ACC112 (cell line): ENCODE measurements at regions not wholly inside any gene's neighbourhood (a gene's known extent, or its start where the extent isn't known, plus 50 kb on each side); places are given as distances from the start of the nearest gene placed in this dataset.

Experiments
- H2AFZ ChIP-seq: fragments of 200-600 bp; sonication (generic); one replicate; pipeline ENCODE4 v1.6.0; 2017; ENCODE audit warnings: antibody characterized with exemption, low read length; ENCODE audit not compliant: unreplicated experiment
- H3K27ac ChIP-seq: fragments of 200-600 bp; sonication (generic); 2 replicates; pipeline ENCODE4 v1.5.1; 2014; ENCODE audit warnings: low read depth, mild to moderate bottlenecking, antibody characterized with exemption, low read length, moderate library complexity
- H3K27me3 ChIP-seq: fragments of 200-600 bp; sonication (generic); 2 replicates; pipeline ENCODE4 v1.6.1; 2014; ENCODE audit warnings: mild to moderate bottlenecking, antibody characterized with exemption, low read length, moderate library complexity, mixed read lengths; ENCODE audit not compliant: insufficient read depth
- H3K36me3 ChIP-seq: fragments of 200-600 bp; sonication (generic); 2 replicates; pipeline ENCODE4 v1.6.1; 2016; ENCODE audit warnings: mild to moderate bottlenecking, antibody characterized with exemption, low read length, moderate library complexity, mixed read lengths; ENCODE audit not compliant: insufficient read depth
- H3K4me1 ChIP-seq: fragments of 200-600 bp; sonication (generic); one replicate; pipeline ENCODE4 v1.6.1; 2016; ENCODE audit warnings: low read length, mixed read lengths; ENCODE audit not compliant: insufficient read depth, unreplicated experiment, control insufficient read depth
- H3K4me3 ChIP-seq: fragments of 200-600 bp; sonication (generic); 2 replicates; pipeline ENCODE4 v1.5.1; 2014; ENCODE audit warnings: mild to moderate bottlenecking, low read depth, low read length
- H3K79me2 ChIP-seq: fragments of 200-600 bp; sonication (generic); one replicate; pipeline ENCODE4 v1.6.0; 2016; ENCODE audit warnings: low read length; ENCODE audit not compliant: control insufficient read depth, unreplicated experiment, insufficient read depth

DNA sequence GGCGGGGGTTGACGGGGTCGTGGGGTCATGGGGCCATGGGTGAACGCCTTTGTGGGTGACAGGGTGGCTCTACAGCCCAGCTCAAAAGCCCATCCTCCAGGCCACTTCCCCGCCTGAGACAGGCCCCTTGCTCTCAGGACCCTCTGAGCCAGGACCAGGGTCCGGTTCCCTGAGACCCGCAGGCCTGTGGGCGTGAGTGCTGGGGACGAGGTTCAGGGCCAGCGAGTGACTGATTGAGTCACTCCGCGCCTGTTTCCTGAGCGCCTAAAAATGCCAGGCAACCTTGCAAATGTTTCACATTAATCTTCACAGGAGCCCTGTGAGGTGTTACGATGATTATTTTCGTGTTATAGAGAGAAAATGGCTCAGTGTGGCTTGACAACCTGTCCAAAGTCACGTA lies 97.8 kb downstream of the ZNF674 start:
- Histone ChIP-seq H3K27ac (peak overlapping the region; percentile 83), H3K36me3 (0 out of 2 replicates have a peak, but pooled peaks cover 3% of the 10 kb centered on the region), H3K4me3 (peak overlapping the region; percentile 90), H3K27me3 (no peaks in the 10 kb centered on the region), H3K79me2 (peaks cover 6% of the 10 kb centered on the region), H2AFZ (peak overlapping the region; percentile 7), H3K4me1 (peaks cover 21% of the 10 kb centered on the region)

DNA sequence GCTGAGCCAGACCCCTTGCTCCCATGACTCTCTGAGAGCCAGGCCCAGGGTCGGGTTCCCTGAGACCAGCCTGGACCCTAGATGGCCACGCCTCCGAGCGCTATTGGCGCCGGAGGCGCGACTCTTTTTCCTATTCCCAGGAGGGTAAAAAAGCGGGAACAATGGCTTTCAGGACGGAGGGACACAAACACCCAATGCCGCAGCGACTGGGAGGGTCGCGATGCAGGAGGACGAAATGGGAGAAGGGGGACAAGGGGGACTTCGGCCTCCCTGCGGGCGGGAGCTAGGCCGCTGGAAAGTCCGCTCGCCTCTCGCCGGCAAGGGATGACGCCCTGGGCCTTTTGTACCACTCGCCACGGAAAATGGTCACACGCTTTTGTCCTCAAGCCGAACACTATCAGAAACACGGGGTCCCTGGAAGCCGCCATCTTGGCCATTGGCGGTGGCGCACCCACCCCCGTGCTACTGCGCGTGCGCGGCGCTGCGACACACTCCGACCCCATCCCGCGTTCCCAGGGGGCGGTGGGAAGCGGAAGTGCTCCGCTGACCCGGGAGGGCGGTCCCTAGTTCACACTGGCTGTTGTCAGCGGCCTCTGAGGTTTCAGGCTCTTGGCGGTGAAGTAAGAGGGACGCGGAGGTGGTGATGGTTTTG lies 98.4 kb downstream of the ZNF674 start:
- Histone ChIP-seq H3K4me1 (peaks cover 21% of the 10 kb centered on the region), H3K27me3 (no peaks in the 10 kb centered on the region), H3K79me2 (peaks cover 6% of the 10 kb centered on the region), H3K36me3 (0 out of 2 replicates have a peak, but pooled peaks cover 3% of the 10 kb centered on the region), H2AFZ (peak overlapping the region; percentile 90), H3K27ac (peak overlapping the region; percentile 83), H3K4me3 (peak overlapping the region; percentile 90)

DNA sequence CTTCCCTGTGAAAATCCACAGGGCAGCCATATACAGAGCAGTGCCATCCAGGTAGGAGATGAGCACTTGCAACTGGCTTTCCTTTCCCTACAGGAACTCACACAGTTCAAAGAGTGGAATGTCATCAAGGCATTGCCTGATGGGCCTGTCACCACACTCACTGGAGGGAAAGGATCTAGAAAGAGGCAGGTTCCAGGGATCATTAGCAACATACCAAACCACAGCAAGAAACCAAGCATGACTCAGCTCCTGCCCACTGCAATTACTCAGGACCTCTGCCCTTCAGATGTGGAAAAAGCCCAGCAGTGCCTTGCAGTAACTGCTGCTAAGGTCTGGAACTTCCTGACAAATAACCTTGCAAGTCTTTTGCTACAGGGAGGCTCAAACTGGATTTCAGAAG lies 101.2 kb downstream of the ZNF674 start:
- H3K4me3 ChIP-seq = no peak overlapping the region

DNA sequence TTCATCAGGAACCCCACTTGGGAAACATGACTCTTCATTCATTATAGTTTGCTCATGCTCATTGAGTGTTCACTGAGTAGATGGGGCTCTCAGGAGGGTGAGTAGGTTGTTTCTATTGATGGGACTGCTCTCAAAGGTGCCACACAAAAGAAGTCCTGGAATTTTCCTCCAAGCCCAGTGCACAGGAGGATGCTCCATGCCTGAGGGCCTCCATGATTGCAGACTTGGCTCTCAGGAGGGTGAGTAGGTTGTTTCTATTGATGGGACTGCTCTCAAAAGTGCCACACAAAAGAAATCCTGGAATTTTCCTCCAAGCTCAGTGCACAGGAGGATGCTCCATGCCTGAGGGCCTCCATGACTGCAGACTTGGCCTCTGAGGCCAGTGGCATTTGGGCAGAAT lies 108.5 kb downstream of the ZNF674 start:
- Histone ChIP-seq H3K79me2 (no peaks in the 10 kb centered on the region), H3K4me3 (no peak overlapping the region), H3K36me3 (no peaks in the 10 kb centered on the region), H3K27ac (no peak overlapping the region), H3K27me3 (no peaks in the 10 kb centered on the region), H3K4me1 (no peaks in the 10 kb centered on the region), H2AFZ (no peak overlapping the region)

More for the DNA sequence above, 101.2 kb downstream of the ZNF674 start:
- Histone ChIP-seq H2AFZ (no peak overlapping the region), H3K36me3 (no peaks in the 10 kb centered on the region), H3K4me1 (peaks cover 21% of the 10 kb centered on the region), H3K79me2 (peaks cover 6% of the 10 kb centered on the region), H3K27me3 (no peaks in the 10 kb centered on the region), H3K27ac (peak overlapping the region; percentile 63)

DNA sequence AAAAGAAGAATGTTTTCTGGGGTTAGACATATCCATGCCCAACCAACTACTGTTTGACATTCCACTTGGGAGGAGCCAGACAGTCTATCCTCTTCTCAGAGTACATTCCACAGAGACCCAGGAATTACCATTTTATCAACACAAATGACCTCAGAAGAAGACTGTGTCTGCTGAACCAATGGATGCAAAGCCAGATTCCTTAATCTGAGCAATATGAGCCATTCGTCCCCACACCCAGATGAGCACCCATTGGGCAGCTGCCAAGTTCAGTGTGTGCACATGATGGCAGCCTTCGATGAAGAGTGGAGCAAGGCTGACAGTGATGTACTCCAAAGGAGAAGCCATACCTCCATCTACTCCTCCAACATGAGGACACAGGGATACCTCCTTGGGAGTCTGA lies 111.3 kb downstream of the ZNF674 start:
- H3K27ac ChIP-seq = no peak overlapping the region
- no peak overlapping the region for H2AFZ ChIP-seq
- H3K4me1 ChIP-seq = no peaks in the 10 kb centered on the region
- H3K79me2 ChIP-seq = no peaks in the 10 kb centered on the region
- no peaks in the 10 kb centered on the region for H3K27me3 ChIP-seq
- no peak overlapping the region for H3K4me3 ChIP-seq
- no peaks in the 10 kb centered on the region for H3K36me3 ChIP-seq

DNA sequence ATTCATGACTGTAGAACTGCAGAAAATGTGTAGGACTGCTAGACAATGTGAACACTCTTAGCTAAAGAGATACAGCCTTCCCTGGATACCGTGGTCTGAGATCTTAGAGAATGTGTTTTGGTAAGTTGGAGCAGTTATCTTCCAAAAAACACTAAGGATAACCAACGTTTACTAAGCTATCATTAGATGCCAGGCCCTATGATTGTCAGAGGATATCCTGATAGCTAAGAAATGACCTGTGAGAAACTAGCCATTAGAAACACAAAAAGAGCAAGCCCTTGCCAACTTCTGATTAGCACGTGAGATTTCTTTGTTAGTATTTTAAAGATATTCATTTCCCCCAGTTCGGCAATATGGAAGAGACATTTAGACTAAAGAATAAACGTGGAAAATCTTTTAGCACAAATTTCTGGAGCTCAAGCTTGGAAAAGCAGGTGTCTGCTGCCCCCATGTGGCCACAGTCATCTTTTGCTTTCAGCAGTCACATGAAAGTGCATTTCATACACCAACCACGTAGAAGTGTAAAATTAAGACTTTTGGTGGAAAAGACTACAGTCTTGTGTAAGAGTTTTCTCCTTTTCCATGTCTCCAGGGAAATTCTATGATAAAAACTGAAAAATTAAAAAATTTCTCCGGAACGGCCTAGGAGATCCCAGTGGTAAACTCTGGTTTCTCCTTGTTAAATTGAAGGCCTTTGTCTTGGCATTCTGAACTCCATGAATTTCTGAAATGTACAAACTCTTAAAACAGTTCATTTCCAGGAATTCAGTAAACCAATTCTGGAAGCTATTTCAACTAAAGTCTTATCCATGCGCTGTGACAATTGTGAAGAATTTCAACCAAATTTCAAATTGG lies 136.4 kb downstream of the ZNF674 start:
- no peaks in the 10 kb centered on the region for H3K4me1 ChIP-seq
- no peak overlapping the region for H3K4me3 ChIP-seq
- no peaks in the 10 kb centered on the region for H3K27me3 ChIP-seq
- H2AFZ ChIP-seq = peak overlapping the region; percentile 68
- H3K79me2 ChIP-seq = no peaks in the 10 kb centered on the region
- H3K36me3 ChIP-seq = no peaks in the 10 kb centered on the region
- H3K27ac ChIP-seq = no peak overlapping the region

DNA sequence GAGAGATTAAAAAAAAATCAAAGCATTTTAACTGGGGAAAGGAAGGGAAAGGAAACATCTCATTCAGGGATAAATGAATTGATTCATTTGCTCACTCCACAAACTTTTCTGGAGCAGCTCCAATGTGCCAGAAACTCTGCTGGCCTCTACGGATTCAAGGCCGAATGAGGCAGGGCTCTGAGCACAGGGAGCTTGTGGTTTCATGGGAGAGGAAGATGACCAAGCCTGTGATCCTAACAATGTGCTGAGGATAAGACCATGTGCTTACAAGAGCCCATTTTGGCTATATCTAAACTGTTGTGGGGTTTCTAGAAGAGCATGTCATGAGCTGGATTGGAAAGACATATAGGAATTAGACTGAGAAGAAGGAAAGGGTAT lies 137.5 kb downstream of the ZNF674 start:
- Histone ChIP-seq H3K4me3 (no peak overlapping the region), H3K79me2 (no peaks in the 10 kb centered on the region), H3K27me3 (no peaks in the 10 kb centered on the region), H2AFZ (no peak overlapping the region), H3K36me3 (no peaks in the 10 kb centered on the region), H3K4me1 (no peaks in the 10 kb centered on the region), H3K27ac (no peak overlapping the region)

DNA sequence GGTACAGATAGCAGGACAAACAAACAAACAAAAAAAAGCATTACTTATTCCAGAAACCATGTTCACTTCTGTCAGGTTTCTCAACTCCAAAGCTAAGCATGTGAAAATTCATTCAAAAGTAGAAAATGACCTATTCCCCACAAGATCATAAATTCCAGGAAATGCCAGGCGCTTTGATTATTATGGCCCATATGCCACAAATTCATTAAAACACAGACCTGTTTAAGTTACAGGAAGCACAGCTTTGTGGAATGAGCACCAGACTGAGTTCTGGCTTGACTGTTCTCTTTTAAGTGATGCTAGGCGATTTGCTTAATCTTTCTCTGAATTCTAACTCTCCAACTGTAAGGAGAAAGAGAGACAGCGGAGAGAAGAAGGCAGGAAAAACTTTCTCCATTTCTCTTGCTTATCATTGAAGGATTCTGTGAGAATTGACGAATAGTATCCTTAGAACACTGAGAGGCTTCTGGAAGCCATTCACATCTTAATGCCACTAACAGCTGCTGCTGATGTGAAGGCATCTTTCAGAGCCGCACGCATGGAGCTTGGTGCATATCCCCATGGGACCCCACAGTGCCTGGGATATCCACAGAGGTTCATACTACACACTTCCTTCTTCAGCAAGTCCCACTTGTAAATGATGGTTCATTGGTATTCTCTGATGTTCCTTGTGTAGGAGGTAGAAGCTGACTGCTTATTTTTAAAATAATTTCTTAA lies 138.0 kb downstream of the ZNF674 start:
- Histone ChIP-seq H2AFZ (no peak overlapping the region), H3K27me3 (no peaks in the 10 kb centered on the region), H3K79me2 (no peaks in the 10 kb centered on the region), H3K27ac (no peak overlapping the region), H3K4me1 (no peaks in the 10 kb centered on the region), H3K4me3 (no peak overlapping the region), H3K36me3 (no peaks in the 10 kb centered on the region)

DNA sequence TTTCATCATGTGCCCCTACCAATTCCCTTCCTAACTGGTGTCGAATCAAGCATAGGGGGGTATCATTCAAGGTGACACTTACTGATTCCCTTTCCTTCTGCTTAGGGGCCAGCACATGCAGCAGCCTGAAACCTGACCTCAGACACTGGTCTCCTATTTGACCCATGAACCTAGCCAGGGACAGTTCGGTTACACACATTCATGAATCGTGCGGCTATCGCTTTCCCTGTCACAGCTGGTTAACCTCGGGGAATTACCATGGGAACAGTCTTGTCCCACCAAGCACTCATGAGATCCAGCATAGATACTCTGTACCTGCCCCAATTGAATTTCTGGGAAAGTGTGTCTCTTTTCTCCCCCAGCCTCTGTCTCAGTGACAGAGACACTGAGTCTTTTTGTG lies 140.4 kb downstream of the ZNF674 start:
- no peak overlapping the region for H2AFZ ChIP-seq
- H3K4me1 ChIP-seq = no peaks in the 10 kb centered on the region
- no peaks in the 10 kb centered on the region for H3K79me2 ChIP-seq
- H3K36me3 ChIP-seq = no peaks in the 10 kb centered on the region
- H3K4me3 ChIP-seq = no peak overlapping the region
- no peak overlapping the region for H3K27ac ChIP-seq
- no peaks in the 10 kb centered on the region for H3K27me3 ChIP-seq

DNA sequence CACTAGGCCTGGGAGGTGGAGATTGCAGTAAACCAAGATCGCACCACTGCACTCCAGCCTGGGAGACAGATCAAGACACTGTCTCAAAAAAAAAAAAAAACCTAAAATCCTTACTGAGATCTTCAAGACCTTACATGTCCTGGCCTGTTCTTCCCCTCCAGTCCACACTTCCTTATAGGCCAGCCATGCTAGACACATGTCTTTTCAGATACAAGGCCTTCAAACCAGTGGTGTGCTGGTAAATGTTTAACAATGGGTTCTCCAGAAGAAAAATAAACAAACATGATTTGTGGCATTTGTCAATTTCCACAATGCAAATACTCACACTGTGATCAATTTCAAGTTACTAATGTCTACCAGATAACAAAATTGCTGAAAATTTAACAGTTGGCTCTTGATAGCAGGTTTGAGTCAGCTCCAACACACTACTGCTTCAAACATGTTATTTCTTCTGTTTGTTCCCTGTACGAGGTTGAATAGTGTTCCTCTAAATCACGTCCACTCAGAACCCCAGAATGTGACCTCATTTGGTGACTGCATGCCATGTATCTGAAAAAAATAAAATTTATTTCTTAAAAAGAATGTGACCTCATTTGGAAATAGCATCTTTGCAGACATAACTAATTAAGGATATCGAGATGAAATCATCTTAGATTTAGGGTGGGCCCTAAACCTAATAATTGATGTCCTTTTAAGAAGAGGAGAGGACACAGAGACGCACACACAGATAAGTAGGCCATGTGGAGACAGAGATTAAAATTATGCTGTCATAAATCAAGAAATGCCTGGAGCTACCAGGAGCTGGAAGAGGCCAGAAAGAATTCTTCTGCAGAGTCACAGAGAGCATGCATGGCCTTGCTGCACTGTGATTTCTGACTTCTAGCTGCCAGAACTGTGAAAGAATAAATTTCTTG lies 144.4 kb downstream of the ZNF674 start:
- Histone ChIP-seq H3K27ac (no peak overlapping the region), H3K4me1 (no peaks in the 10 kb centered on the region), H3K27me3 (no peaks in the 10 kb centered on the region), H3K4me3 (no peak overlapping the region), H3K36me3 (no peaks in the 10 kb centered on the region), H3K79me2 (no peaks in the 10 kb centered on the region), H2AFZ (no peak overlapping the region)
